OCI-LY3 (cell line): ENCODE measurements at regions not wholly inside any gene's neighbourhood (a gene's known extent, or its start where the extent isn't known, plus 50 kb on each side); places are given as distances from the start of the nearest gene placed in this dataset.

Experiments
- EZH2phosphoT487 ChIP-seq: fragments of 200-600 bp; shearing (Covaris generic); IDR thresholded peaks from 2 replicates; pipeline ENCODE4 v1.6.1; 2018; ENCODE audit warnings: antibody characterized with exemption, mixed run types, low read depth
- TF ChIP-seq, protein P1 (sequence below): fragments of 200-600, 300-600 bp; sonication (generic); IDR thresholded peaks from 2 replicates; pipeline ENCODE4 v1.5.1; 2014; ENCODE audit warnings: antibody characterized with exemption, low read length, low read depth

DNA sequence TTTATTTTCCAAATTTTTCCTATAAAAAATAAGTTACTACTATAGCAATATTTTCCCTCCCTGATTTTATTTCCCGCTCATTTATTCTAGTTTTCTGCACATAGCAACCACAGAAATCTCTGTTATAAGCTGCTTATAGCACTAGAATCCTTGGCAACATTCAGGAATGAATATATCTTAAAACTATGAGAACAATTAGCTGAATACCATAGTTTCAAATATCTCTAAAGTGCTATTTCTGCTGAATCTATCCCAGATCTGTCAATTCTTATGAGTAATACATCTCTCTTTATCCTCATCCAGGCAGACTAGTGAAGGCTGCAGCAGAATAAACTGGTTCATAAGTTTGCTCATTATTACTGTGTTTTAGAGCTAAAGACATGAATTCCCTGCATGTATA lies 622.9 kb upstream of the DIPK2B start:
- TF ChIP-seq, protein P1, sequence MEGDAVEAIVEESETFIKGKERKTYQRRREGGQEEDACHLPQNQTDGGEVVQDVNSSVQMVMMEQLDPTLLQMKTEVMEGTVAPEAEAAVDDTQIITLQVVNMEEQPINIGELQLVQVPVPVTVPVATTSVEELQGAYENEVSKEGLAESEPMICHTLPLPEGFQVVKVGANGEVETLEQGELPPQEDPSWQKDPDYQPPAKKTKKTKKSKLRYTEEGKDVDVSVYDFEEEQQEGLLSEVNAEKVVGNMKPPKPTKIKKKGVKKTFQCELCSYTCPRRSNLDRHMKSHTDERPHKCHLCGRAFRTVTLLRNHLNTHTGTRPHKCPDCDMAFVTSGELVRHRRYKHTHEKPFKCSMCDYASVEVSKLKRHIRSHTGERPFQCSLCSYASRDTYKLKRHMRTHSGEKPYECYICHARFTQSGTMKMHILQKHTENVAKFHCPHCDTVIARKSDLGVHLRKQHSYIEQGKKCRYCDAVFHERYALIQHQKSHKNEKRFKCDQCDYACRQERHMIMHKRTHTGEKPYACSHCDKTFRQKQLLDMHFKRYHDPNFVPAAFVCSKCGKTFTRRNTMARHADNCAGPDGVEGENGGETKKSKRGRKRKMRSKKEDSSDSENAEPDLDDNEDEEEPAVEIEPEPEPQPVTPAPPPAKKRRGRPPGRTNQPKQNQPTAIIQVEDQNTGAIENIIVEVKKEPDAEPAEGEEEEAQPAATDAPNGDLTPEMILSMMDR = no peak
- TF ChIP-seq EZH2phosphoT487 = no peak
